IMR-90 (cell line): ENCODE measurements at regions not wholly inside any gene's neighbourhood (a gene's known extent, or its start where the extent isn't known, plus 50 kb on each side); places are given as distances from the start of the nearest gene placed in this dataset.

Source experiments
- FOS ChIP-seq: fragments of 150-350 bp; IDR thresholded peaks from 2 replicates; pipeline ENCODE4 v1.6.1; 2016; ENCODE audit warnings: low read depth, low read length
- POLR2A ChIP-seq: IDR thresholded peaks from 2 replicates; pipeline ENCODE4 v1.6.1; 2012; ENCODE audit warnings: mild to moderate bottlenecking, low read depth, low read length
- TF ChIP-seq, protein P1 (sequence below): conservative IDR thresholded peaks from 2 replicates; pipeline ENCODE4 v1.5.1; 2012; ENCODE audit warnings: mild to moderate bottlenecking, low read depth, low read length, improper control_type of control experiment

DNA sequence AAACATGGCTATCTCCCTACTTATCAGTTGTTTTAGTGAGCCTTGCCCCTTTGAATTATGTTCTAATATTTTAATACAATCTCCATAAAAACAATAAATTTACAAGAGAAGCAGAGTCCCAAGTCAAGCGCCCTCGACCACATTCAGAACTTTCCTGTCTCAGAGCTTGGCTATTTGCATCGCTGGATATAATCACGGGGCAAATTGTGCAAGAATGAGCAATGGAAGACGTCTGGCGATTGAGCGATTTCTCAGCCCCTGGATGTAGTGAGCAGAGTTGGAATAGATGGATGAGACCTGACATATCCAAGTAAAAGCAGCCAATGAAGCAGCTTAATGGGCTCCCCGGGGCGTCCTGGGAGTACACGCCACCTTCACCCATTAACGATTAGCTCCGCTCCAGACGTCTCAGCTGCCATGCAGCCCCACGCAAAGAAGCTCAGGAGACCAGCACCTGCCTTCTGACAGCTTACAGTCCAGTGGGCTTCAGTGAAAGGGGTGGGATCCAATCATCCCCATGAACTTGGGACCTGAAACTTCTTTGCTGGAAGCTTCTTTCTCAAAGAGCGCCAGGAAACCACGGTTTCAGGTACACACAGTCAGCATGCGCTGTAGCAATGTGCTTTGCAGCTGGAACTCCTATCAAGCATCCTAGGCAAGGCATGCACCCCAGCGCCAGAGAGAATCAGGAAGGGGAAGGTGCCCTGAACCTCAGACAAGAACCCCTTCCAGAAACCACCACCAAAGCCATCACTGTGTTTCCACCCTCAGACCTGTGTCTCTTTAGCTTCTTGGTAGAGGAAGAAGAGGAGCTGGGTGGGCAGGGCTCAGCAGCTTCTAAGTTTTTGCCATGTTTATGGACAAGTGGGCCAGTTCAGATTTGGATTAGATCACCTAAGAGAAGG lies 92.0 kb upstream of the IRX4 start:
- TF ChIP-seq, protein P1, sequence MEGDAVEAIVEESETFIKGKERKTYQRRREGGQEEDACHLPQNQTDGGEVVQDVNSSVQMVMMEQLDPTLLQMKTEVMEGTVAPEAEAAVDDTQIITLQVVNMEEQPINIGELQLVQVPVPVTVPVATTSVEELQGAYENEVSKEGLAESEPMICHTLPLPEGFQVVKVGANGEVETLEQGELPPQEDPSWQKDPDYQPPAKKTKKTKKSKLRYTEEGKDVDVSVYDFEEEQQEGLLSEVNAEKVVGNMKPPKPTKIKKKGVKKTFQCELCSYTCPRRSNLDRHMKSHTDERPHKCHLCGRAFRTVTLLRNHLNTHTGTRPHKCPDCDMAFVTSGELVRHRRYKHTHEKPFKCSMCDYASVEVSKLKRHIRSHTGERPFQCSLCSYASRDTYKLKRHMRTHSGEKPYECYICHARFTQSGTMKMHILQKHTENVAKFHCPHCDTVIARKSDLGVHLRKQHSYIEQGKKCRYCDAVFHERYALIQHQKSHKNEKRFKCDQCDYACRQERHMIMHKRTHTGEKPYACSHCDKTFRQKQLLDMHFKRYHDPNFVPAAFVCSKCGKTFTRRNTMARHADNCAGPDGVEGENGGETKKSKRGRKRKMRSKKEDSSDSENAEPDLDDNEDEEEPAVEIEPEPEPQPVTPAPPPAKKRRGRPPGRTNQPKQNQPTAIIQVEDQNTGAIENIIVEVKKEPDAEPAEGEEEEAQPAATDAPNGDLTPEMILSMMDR = no peak
- TF ChIP-seq FOS = no peak
- no peak for TF ChIP-seq POLR2A
